ENCODE measurements at regions not wholly inside any gene's neighbourhood (a gene's known extent, or its start where the extent isn't known, plus 50 kb on each side); places are given as distances from the start of the nearest gene placed in this dataset.
"Not testable (repeated sequence)": the region's sequence is repeated elsewhere in the genome, so short reads cannot be mapped to it uniquely, and the experiment has no call there.

DNA sequence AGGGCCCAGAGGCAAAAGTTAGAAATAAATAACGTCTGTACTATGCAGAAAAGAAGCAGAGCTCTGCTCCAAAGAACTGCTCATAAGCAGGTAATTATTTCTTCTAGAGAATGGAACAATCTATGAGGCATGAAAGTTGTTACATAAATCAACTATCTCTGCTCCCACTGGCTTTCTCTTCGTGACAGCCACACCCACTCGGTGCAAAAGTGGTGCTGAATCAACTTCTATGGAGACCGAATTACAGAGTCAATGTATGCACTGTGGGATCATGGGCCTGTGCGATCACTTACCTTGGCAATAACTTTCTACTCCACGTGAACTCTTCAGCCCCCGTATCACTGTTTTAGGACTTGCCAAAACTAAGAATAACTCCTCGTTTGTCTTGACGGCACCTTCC lies 99.4 kb upstream of the ATXN3L start:
- DNase-seq = no peak

DNA sequence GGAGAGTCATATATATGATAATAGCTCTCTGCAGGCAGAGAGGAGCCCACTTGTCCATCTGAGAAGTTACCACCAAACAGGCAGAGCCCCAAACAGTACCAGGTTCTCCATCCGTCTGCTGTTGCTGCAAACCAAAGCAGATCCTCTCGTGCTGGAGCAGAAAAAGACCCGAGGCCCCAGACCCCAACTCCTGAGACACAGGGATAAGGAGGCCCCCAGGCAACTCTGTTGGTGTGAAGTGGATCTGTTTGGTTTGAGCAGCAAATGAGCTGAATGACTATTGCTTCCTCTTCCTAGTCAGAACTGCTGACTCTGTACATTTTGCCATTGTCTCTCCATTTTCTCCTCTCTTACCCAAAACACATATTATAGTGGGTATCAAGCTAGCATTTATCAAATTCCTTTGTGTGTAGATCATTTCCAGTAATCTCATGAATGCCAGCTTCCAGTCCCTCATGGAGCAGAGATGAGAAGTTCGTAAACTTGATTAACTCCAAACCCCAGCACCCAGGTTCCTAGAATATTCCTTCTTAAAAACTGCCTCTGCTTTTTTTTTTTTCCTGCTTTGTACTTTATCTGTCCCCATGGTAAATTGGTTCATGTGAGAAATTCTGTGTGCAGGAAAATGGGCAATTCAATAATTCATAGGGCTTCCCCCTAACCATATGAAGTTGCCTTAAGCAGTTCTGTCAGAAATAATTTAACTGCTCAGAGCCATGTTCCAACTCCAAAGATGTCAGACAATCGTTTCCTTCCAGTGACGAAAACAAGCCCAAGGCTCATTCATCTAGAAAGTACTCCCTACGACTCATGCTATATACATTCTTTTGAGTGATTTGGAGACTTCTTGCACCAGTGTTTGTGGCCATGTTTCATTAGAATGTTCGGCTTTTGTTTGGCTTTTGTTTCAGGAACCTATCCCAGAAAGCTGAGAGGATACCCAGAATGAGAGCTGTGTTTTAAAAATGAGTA lies 98.6 kb upstream of the ATXN3L start:
- no peak for DNase-seq

DNA sequence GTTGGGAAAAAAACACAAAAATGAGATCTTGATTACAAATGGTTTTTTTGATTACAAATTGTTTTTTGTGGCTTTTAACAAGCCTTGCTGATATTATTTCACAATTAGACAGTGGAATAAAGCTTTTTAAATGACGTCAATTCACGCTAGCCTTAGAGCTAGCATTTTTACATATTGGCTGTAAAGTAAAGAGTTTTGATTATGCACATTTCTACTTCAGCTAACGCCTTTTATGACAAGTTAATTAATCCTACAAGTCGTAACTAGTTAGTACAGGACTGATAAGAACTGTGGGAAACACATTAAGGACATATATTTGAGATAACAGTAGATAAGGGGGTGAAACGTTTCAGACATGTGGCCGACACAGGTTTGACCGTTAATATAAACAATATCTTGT lies 95.7 kb upstream of the ATXN3L start:
- DNase-seq = no peak

DNA sequence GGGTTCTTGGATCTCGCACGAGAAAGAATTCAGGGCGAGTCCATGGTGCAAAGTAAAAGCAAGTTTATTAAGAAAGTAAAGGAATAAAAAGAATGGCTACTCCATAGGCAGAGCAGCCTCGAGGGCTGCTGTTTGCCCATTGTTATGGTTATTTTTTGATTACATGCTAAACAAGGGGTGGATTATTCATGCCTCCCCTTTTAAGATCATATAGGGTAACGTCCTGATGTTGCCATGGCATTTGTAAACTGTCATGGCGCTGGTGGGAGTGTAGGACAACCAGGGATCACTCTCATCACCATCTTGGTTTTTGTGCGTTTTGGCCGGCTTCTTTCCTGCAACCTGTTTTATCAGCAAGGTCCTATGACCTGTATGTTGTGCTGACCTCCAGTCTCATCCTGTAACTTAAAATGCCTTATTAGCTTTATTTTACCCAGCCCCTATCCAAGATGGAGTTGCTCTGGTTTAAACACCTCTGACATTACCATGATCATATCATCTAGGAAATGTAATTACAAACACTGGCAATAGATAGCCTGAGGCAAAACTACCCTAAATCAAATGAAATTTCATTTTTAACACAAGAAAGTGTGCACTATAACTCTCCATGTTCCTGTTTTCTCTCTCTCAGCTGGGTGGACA lies 94.3 kb upstream of the ATXN3L start:
- DNase-seq = no peak

DNA sequence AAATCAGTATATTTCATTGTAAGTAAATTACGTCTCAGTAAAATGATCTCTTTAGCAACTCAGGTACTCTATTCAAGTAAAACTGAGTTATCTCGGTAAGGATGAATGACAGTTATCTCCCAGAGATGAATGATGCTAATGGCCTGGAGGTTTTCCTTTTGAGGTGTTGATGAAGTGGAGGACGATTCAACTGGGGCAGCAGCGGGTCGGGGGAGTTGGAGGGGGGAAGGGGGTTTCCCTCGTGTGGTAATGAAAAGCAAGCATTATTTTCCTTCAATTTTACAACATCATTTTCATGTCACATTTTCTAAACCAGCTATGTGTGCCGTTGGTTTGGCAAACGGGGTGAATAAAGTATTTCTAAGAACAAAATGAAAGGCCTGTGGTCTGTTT lies 92.4 kb upstream of the ATXN3L start:
- DNase-seq = no peak

DNA sequence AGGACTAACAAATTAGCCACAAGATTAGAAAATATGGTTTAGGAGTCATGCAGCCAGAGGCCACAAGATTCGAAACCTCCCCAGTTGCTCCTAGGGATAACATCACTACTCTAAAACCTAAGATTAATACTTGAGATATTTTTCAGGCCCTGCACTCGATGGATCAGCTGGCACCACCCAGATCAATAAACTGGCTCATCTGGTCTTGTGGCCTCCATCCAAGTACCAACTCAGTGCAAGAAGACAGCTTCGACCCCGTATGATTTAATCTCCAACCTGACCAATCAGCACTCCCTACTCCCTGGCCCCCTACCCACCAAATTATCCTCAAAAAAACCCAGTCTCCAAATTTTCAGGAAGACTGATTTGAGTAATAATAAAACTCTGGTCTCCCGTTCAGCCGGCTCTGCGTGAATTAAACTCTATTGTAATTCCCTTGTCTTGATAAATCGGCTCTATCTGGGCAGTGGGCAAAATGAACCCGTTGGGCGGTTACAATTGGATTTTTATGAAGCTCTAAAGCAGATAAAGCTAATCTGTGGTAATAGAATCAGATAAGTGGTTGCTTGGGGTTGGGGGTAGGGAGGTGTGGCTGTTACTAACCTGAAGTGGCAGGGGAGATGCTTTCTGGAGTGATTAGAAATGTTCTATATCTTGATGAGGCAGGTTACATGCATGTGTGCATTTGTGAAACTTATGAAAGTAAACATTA lies 91.8 kb upstream of the ATXN3L start:
- no peak for DNase-seq

DNA sequence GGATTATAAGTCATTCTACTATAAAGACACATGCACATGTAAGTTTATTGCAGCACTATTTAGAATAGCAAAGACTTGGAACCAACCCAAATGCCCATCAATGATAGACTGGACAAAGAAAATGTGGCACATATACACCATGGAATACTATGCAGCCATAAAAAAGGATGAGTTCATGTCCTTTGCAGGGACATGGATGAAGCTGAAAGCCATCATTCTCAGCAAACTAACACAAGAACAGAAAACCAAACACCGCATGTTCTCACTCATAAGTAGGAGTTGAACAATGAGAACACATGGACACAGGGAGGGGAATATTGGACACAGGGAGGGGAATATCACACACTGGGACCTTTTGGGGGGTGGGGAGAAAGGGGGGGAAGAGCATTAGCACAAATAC lies 88.7 kb upstream of the ATXN3L start:
- not testable (repeated sequence) for DNase-seq

DNA sequence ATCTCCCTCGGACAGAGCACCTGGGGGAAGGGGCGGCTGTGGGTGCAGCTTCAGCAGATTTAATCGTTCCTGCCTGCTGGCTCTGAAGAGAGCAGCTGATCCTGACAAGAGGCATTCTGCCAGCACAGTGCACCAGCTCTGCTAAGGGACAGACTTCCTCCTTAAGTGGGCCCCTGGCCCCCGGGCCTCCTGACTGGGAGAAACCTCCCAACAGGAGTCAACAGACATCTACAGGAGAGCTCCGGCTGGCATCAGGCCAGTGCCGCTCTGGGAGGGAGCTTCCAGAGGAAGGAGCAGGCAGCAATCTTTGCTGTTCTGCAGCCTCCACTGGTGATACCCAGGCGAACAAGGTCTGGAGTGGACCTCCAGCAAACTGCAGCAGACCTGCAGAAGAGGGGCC lies 84.9 kb upstream of the ATXN3L start:
- not testable (repeated sequence) for DNase-seq

DNA sequence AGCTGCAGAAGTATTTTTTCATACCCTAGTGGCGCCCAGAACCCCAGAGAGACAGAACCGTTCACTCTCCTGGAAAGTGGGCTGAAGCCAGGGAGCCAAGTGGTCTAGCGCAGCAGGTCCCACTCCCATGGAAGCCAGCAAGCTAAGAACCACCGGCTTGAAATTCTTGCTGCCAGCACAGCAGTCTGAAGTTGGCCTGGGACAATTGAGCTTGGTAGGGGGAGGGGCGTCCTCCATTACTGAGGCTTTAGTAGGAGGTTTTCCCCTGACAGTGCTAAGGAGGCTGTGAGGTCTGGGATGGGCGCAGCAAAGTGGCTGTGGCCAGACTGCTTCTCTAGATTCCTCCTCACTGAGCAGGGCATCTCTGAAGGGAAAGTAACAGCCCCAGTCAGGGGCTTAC lies 84.5 kb upstream of the ATXN3L start:
- DNase-seq = no peak

DNA sequence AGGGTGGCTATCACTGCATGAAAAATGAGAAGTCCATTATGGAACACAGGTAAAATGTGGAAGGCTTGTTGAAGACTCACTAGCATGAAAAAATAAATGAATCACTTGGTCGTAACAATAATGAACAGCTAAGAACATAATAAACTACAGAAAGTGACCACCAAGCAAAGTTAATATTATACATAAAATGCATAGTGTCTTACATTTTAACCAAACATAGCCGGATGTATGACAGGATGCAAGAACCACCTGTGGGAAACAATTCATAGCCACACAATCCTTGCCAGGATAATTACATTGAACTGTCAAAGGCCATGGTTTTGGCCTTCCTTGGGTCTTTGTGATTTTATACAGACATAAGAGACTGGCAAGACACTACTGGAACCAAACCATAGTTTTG lies 81.9 kb upstream of the ATXN3L start:
- no peak for DNase-seq

DNA sequence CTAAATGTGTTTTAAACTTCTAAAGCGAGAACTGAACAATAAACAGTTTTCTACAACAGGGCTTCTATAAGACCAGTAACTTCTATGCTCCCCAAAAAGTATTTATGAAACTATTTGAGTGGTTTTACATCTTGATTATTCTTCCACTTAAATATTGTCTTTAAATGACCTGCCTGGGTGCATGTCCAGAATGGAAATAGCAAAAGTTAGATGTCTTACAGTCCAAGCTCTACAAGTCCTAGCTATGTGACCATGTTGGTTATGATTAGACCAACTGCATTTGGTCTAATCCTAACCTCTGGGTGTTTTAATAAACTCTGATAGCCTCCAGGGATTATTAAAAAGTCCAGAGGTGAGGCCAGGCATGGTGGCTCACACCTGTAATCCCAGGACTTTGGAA lies 79.0 kb upstream of the ATXN3L start:
- no peak for DNase-seq

DNA sequence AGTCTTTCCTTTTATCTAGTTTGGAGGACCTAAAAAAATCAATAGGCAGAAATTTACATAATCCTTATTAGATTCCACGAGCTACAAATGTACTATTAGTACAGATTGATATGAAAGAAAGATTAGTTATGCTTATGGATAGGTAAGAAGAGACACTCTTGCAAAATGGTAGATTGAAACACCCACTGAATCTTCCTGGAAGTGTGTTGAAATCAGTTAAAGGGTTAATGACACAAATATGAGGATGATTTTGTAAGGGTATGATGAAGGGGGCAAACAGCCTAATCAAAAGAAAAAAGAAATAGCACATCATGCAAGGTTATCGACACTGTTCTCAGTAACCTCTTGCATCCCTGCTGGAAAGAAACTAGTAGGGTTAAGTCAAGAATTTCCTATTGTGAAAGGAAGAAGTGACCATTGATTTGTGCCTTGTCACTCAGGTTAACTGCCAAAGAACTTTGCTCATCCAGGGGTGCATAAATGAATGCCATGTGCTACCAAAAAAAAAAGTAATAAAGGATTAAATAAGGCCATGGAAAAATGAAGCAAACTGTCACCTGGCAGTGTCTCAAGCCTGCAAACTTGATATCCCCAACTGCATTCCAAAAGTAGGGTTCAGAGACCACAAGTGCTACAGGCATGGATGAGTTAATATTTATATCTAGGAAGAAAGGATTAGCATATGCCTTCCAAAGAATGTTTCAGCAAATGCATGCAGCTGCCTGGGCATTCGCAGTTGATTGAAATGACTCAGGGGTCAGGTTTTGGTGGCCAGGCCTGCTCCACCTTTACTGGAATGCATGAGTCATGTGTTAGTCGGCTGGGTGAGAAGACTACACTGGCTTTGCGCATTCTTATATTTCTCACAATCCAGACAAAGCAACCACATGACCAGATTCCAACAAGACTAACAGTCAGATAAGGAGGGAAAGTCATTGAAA lies 78.3 kb upstream of the ATXN3L start:
- DNase-seq = no peak

DNA sequence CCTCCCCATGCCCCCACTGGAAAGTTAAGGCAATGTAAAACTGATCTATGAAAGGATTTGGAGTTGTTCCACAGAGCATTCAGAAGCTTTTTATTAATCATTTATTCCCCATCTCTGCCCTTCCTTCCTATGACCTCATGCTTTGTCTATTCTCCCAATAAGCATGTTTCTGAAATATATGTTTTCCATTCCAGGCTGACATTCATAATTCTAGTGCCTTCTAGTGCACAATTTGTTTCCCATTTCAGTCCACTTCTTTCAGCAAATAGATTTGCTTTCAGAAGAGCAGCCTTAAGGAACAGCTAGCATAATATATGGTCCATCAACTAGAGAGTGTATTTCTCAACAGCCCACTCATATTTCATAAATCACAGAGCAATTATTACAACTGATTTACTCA lies 77.1 kb upstream of the ATXN3L start:
- no peak for DNase-seq

DNA sequence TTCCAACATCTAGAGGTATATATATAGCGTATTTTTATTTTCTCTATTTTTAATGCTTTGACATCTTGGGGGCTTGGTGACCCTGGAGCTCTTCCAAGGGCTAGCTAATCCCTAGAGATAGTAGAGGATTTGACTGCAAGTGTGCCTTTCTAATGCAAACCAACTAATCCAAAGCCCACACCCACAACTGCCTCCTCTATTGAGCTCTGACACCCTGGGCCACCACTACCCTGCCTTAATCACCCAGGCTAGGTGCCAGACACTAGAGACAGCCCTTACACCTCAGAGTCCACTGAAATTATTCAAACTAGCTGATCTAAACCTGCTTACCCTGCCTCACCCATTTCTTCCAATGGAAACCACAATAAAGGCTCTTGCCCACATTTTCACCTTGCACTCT lies 69.6 kb upstream of the ATXN3L start:
- DNase-seq = no peak

DNA sequence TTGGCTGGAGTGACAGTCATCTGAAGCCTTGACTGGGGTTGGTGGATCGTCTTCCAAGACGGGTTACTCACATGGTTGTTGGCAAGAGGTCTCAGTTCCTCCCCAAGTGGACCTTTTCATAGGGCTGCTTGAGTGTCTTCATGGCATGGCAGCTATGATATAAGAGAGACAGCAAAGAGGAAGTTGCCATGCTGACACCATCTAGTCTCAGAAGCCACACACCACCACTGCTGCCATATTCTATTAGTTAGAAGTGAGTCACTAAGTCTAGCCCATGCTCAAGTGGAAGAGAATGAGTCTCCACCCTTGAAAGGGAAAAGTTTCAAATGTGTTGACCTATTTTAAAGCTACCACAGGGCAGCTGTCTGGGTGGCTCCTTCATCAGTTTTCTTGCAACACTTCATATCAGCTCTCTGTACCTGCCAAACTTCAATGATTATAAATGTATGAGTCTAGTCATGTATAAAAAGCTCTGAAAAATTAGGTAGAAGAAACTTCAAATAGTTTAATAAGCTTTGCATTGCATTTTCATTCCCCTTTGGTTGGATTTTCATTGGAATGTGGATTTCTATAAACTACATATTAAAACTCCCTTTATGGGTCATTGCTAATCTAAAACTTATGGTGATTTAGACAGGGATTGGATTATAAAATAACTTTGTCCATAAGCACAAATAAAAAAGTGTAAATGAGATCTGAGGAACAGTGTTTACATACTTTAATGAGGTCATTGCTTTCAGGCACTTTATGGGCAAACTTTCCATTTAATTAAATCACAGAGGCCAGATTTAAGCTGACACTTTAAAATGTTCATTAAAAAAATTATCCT lies 68.0 kb upstream of the ATXN3L start:
- DNase-seq = no peak

DNA sequence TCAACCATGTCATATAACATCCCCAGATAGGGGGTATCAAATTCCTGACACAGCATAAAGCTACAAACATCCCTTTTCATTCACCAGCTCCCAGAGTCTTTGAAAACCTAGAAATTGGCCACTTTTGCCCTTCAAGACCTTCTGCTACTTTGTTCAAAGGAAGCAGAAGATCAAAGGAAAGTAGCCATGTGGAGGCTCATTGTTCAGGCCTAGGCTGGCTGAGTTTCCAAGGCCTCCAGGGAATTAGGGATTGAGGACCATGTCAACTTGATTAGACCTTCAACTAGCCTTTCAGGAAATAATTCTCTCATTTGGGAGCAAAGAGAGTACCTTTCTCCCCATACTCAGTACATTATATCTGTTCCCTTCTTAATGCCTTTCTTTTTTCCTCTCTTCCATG lies 66.8 kb upstream of the ATXN3L start:
- DNase-seq = no peak

DNA sequence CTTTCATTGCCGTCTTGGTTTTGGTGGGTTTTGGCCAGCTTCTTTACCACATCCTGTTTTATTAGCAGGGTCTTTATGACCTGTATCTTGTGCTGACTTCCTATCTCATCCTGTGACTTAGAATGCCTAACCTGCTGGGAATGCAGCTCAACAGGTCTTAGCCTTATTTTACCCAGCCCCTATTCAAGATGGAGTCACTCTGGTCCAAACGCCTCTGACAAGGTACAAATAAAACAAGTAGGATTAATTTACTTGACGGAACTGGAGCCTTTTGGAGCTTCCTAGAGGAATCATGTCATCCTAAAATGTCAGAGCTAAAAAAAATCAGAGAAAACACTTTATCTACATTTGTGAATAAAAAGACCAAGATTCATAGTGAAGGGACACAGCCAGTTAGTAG lies 66.2 kb upstream of the ATXN3L start:
- no peak for DNase-seq

DNA sequence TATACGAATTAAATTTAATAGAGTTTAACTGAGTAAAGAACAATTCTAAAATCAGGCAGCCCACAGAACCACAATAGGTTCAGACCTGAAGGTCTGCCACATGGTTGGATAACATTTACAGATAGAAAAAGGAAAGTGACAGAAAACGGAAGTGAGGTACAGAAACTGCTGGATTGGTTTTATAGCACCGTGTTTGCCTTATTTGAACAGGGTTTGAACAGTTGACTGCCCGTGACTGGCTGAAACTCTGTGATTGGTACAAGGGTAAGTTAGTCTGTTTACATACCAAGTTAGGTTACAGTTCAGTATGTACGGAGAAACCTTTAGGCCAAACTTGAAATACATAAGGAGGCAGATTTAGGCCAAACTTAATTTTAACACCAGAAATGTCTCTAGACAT lies 64.1 kb upstream of the ATXN3L start:
- DNase-seq = no peak

DNA sequence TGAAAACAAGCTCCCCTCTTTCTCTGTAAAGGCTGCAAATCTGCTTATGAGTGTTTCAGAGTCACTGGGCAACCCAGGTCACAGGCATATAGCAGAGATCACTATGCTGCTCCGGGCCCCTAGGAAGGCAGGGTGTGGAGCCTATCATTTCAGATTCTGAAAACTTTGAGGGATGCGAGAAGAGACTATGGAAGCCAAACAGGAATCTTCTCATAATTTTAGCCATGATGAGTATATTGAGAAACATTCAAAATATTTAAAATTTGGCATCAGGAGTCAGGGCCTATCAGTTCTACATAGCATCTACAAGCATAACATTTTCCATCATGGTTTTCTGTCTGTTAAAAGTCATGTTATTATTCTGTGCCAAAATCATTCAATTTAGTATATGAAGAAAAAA lies 61.7 kb upstream of the ATXN3L start:
- DNase-seq = no peak

DNA sequence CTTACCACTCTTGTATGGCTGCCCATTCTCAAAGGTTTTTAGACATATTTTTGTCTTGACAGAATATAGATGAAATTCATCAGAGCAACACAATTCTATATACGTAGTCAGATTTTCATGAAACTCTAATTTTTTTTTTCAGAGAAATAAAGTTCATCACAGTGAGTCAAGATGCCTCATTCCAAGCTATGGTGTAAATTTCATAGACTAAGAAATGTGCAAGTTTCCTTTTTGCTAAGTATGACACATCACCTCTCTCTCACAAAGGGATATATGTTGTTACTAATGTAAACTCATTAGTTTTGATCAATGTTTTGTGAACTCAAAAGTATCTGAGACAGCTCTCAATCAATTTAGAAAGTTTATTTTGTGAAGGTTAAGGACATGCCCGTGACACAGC lies 60.4 kb upstream of the ATXN3L start:
- no peak for DNase-seq
